GM12892 (cell line): ENCODE measurements at regions not wholly inside any gene's neighbourhood (a gene's known extent, or its start where the extent isn't known, plus 50 kb on each side); places are given as distances from the start of the nearest gene placed in this dataset.
A peak's percentile ranks its signal among the peaks of the same experiment; 100 is the strongest.
"Not testable (repeated sequence)": the region's sequence is repeated elsewhere in the genome, so short reads cannot be mapped to it uniquely, and the experiment has no call there.

ENCODE experiments used
- DNase-seq: peaks from one replicate; pipeline ENCODE4 v3.0.0; 2011; ENCODE audit not compliant: insufficient read length
- FAIRE-seq: peaks from 2 replicates; lab custom pipeline; 2011; peaks lifted over from hg19 to GRCh38; lab: Jason Lieb, UNC
- POLR2A ChIP-seq: IDR thresholded peaks from 2 replicates; pipeline ENCODE4 v1.6.1; 2011; ENCODE audit warnings: low read depth, low read length, control low read depth
- POLR2AphosphoS5 ChIP-seq: IDR thresholded peaks from 2 replicates; pipeline ENCODE4 v1.6.1; 2011; ENCODE audit warnings: low read depth, low read length, control low read depth
- TAF1 ChIP-seq: IDR thresholded peaks from 2 replicates; pipeline ENCODE4 v1.6.1; 2011; ENCODE audit warnings: low read depth, mild to moderate bottlenecking, control low read depth, low read length, borderline replicate concordance

GRCh38 chr9:90219548-90220118, 423.0 kb downstream of the DIRAS2 start:
- peak; percentile 15 for DNase-seq
- TF ChIP-seq POLR2AphosphoS5: no peak
- FAIRE-seq: no peak

DNA sequence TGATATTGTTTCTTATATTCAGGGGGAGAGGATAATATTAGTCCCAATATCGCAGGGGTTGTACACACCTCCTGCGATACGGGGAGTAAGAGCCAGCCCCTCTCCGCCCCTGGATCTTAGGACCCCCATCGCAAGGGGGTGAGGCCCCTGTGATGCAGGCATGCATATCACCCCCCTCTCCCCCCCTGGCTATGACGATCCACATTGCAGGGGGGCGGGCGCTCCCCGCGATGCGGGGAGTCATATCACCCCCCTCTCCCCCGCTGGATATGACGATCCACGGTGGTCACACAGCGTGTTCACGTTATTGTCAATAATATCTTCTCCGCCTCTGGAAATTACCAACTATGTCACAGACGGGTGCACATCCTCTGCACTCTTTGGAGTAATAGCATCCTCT, 420.7 kb downstream of the DIRAS2 start:
- FAIRE-seq, DNase-seq: not testable (repeated sequence)

DNA sequence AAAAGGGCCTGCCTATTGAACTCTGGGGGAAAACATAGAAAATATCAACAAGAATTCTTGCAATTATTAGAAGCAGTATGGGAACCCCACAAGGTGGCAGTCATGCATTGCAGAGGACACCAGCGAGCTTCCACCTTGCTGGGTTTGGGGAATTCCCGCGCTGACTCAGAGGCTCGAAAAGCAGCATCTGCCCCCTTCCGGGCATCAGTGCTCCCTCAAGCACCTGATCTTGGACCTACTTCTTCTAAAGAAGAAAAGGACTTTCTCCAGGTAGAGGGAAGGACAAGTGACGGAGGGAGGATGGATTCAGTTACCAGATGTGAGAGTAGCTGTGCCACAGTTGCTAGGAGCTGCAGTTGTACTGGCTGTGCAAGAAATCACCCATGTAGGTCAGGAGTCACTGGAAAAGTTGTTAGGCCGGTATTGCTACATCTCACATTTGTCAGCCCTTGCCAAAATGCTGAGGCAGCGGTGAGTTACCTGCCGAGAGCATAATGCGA, 415.7 kb downstream of the DIRAS2 start:
- not testable (repeated sequence) for DNase-seq, FAIRE-seq

- FAIRE-seq: not testable (repeated sequence)
These were observed 409.5 kb downstream of the DIRAS2 start for GRCh38 chr9:90233081-90233480.

GRCh38 chr9:90240541-90240940, 402.1 kb downstream of the DIRAS2 start:
- DNase-seq: no peak
- no peak for TF ChIP-seq POLR2A
- TF ChIP-seq POLR2AphosphoS5: no peak
- TF ChIP-seq TAF1: no peak
- FAIRE-seq: no peak

More at GRCh38 chr9:90233081-90233480, 409.5 kb downstream of the DIRAS2 start:
- not testable (repeated sequence) for DNase-seq

- FAIRE-seq: no peak
- no peak for DNase-seq
- TF ChIP-seq POLR2A: no peak
- TF ChIP-seq POLR2AphosphoS5: no peak
- TF ChIP-seq TAF1: no peak
These were observed 397.0 kb downstream of the DIRAS2 start for GRCh38 chr9:90245661-90246060.

GRCh38 chr9:90249094-90249493, 393.5 kb downstream of the DIRAS2 start:
- no peak for TF ChIP-seq TAF1
- TF ChIP-seq POLR2A: no peak
- TF ChIP-seq POLR2AphosphoS5: no peak
- DNase-seq (no peak), FAIRE-seq (no peak)

GRCh38 chr9:90251316-90251715, 391.3 kb downstream of the DIRAS2 start:
- TF ChIP-seq POLR2A (no peak), POLR2AphosphoS5 (no peak), TAF1 (no peak)
- FAIRE-seq: no peak
- no peak for DNase-seq

- DNase-seq (no peak), FAIRE-seq (no peak)
- TF ChIP-seq POLR2AphosphoS5: no peak
- TF ChIP-seq POLR2A: no peak
- no peak for TF ChIP-seq TAF1
These were observed 386.3 kb downstream of the DIRAS2 start for GRCh38 chr9:90256345-90256744.

DNA sequence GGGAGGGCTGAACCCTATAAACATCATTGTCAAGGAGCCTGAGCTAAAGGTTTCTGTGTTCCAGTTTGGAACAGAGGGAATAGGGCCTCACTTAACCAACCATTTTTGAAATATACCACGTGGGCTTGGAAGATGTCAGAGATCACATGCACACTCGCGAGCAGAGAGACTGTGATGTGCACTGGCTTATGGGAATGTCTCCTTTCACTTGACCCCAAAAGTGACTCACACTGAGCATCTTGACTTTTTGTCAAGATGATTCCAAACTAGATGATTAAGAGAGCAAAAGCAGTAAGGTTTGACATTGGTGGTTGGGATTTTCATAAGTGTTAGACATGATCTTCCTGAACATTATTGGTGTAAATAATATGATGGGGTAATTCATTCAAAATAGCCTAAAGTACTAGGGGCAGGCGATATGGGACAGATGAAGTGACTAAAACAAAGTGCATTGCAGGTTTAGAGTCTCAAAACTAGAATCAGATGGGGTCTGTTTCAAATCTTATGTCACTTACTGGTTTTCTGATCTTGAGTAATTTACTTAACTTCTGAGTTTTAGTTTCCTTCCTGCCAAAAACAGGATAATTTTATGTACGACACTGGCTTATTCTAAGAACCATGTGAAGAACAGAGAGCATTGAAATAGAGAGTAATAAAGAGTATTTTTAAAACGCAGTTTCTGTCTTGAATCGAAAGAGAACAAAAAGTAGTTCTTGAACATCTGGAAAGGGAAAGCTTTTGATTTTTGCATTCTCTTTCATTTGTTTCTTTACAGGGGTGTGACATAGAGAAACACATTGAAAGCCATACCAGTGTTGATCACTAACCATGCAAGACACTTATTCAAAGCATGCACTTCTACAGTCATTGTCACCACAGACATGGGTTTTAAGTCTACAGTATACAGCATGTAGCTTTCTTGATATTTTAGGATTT, 383.0 kb downstream of the DIRAS2 start:
- FAIRE-seq (no peak), DNase-seq (no peak)
- TF ChIP-seq POLR2A: no peak
- no peak for TF ChIP-seq POLR2AphosphoS5
- TF ChIP-seq TAF1: no peak

DNA sequence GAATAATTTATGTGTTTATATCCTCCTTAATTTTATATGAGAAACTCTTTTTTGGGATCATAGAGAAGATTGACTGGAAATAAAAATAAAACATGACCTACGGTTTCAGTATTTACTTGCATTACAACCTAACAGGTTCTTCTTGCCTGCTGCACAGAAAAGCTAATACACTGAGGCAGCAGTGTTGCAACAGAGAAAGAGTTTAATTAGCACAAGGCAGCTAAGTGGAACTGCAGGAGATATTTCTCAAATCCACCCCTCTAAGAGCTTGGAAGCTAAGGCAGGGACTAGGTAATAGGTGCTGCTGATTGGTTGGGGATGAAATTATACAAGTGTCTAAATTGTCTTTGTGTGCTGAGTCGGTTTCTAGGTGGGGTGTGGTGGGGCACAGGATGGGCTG, 380.9 kb downstream of the DIRAS2 start:
- DNase-seq (no peak), FAIRE-seq (no peak)
- TF ChIP-seq TAF1 (no peak), POLR2AphosphoS5 (no peak), POLR2A (no peak)

DNA sequence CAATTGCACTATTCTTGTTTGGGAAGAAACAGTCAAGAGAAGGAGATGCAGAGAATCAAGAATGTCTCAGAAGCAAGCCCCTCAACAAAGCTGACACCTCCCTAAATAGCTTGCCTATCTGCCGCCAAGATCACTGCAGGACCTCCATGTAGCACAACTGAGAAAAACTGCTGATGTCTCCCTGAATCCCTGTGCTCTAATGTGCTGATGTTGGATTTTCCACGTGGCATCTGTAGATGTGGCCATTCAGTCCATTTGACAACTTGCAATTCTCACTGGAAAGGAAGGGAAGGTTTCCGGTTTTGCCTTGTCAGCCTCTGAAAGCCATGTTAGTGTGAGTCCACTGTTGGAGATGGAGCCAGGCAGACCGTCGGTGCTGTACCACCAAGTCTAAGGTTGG, 374.0 kb downstream of the DIRAS2 start:
- no peak for FAIRE-seq
- DNase-seq: no peak
- TF ChIP-seq POLR2AphosphoS5 (no peak), POLR2A (no peak), TAF1 (no peak)

DNA sequence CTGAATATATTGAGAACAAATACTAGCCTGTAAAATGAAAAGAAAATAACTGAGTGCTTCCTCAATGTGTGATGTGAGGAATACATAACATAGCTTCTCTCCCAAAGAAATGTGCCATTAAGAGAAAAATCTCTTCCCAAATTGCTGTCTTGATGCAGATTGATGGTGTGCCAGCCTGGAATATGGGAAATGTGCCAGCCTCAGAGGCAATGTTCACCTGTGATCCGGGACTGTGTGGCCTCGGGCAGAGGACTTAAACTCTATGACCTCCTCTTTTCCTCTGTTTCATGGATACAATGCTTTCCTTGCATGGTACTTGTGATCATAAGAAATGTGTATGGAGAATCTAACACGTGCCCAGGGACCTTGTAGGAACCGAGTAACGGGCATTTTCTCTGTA, 370.9 kb downstream of the DIRAS2 start:
- DNase-seq (no peak), FAIRE-seq (no peak)
- TF ChIP-seq POLR2AphosphoS5 (no peak), POLR2A (no peak), TAF1 (no peak)
